CD8-positive, alpha-beta memory T cell (primary cell): ENCODE measurements at regions not wholly inside any gene's neighbourhood (a gene's known extent, or its start where the extent isn't known, plus 50 kb on each side); places are given as distances from the start of the nearest gene placed in this dataset.

Experiments
- CTCF ChIA-PET: fragments of 350-600 bp; sonication (Branson Sonifier 250); formaldehyde crosslinking; loops from one replicate; lab custom pipeline; 2021; ENCODE audit warnings: antibody characterized with exemption; lab: Charles Lee
- POLR2A ChIA-PET: fragments of 350-600 bp; sonication (Branson Sonifier 250); formaldehyde crosslinking; loops from one replicate; lab custom pipeline; 2021; ENCODE audit warnings: antibody characterized with exemption; lab: Charles Lee
- DNase-seq, 5 donors: peaks; one replicate each; pipeline versions ENCODE4 v3.0.0 to v3.0.0-alpha.2; 2020 to 2022; ENCODE audit warnings: mixed read lengths in 1 of 5
- H3K27ac ChIP-seq: one replicate; pipeline ENCODE4 v1.7.0; 2013; ENCODE audit warnings: low read depth, mild to moderate bottlenecking, low read length, moderate library complexity
- H3K27me3 ChIP-seq: 2 replicates; pipeline ENCODE4 v1.7.0; 2013; ENCODE audit warnings: low read length, mild to moderate bottlenecking; ENCODE audit not compliant: insufficient read depth, poor library complexity, severe bottlenecking
- H3K36me3 ChIP-seq: 2 replicates; pipeline ENCODE4 v1.7.0; 2013; ENCODE audit warnings: mild to moderate bottlenecking, low read length, moderate library complexity; ENCODE audit not compliant: insufficient read depth
- H3K4me1 ChIP-seq: 2 replicates; pipeline ENCODE4 v1.7.0; 2013; ENCODE audit warnings: mild to moderate bottlenecking, low read length, moderate library complexity; ENCODE audit not compliant: insufficient read depth
- H3K4me3 ChIP-seq: 2 replicates; pipeline ENCODE4 v1.7.0; 2013; ENCODE audit warnings: mild to moderate bottlenecking, low read length
- H3K9me3 ChIP-seq: 2 replicates; pipeline ENCODE4 v1.7.0; 2013; ENCODE audit warnings: mild to moderate bottlenecking, low read length
- H3K27ac Mint-ChIP-seq, 8 donors: one replicate each; pipeline ENCODE4 v1.8.0; 2020 to 2021; ENCODE audit warnings: mixed read lengths in 8 of 8, mild to moderate bottlenecking in 6 of 8, inconsistent platforms in 3 of 8, moderate library complexity in 3 of 8
- H3K27me3 Mint-ChIP-seq, 2 donors: one replicate each; pipeline ENCODE4 v1.8.0; 2020 to 2021; ENCODE audit warnings: mixed read lengths in 2 of 2, mild to moderate bottlenecking in 1 of 2, moderate library complexity in 1 of 2
- H3K36me3 Mint-ChIP-seq, 3 donors: one replicate each; pipeline ENCODE4 v1.8.0; 2020 to 2021; ENCODE audit warnings: mixed read lengths in 3 of 3, inconsistent platforms in 1 of 3, mild to moderate bottlenecking in 1 of 3
- H3K4me1 Mint-ChIP-seq, 3 donors: one replicate each; pipeline ENCODE4 v1.8.0; 2020 to 2021; ENCODE audit warnings: mixed read lengths in 3 of 3, inconsistent platforms in 1 of 3, mild to moderate bottlenecking in 1 of 3
- H3K4me3 Mint-ChIP-seq, 7 donors: one replicate each; pipeline ENCODE4 v1.8.0; 2020 to 2021; ENCODE audit warnings: mixed read lengths in 7 of 7, mild to moderate bottlenecking in 6 of 7, moderate library complexity in 4 of 7, inconsistent platforms in 2 of 7
- H3K9me3 Mint-ChIP-seq, 5 donors: one replicate each; pipeline ENCODE4 v1.8.0; 2020 to 2022; ENCODE audit warnings: mixed read lengths in 5 of 5, mild to moderate bottlenecking in 3 of 5, moderate library complexity in 2 of 5, inconsistent platforms in 1 of 5

DNA sequence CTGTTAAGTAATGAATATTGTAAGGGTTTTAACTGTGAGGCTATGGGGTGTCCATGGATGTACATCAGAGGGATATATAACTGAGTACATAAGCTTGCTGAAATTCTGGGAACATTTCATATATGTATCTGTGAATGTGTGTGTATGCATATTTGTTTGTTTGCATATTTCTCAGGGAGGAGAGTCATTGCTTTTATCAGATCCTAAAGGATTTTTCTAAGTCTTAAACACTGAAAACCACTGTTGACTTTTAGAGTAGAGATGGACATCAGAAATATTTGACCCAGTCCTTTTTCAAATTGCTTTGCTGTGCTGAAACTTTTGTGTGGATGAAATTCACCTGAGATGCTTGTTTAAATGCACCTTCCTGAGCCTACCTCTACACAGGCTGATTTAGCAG lies 410.6 kb downstream of the METTL15 start:
- H3K9me3 Mint-ChIP-seq = peaks cover 0 to 3% (median 0%) of the 10 kb centered on the region in 5 donors
- no peak overlapping the region for H3K4me3 Mint-ChIP-seq
- no peaks in the 10 kb centered on the region for H3K9me3 ChIP-seq
- H3K27ac Mint-ChIP-seq = no peak overlapping the region
- no peaks in the 10 kb centered on the region for H3K27me3 ChIP-seq
- H3K4me1 ChIP-seq = no peaks in the 10 kb centered on the region
- ChIA-PET CTCF (no interaction called here), POLR2A (no interaction called here)
- no peak overlapping the region for H3K4me3 ChIP-seq
- no peak for DNase-seq
- H3K27me3 Mint-ChIP-seq = no peaks in the 10 kb centered on the region
- no peak overlapping the region for H3K27ac ChIP-seq
- H3K4me1 Mint-ChIP-seq = no peaks in the 10 kb centered on the region
- no peaks in the 10 kb centered on the region for H3K36me3 ChIP-seq
- no peaks in the 10 kb centered on the region for H3K36me3 Mint-ChIP-seq

- peaks cover 3 to 10% (median 6%) of the 10 kb centered on the region in 5 donors for H3K9me3 Mint-ChIP-seq
- CTCF ChIA-PET = no interaction called here
Measured at GRCh38 chr11:28517621-28518020, 409.4 kb downstream of the METTL15 start.

DNA sequence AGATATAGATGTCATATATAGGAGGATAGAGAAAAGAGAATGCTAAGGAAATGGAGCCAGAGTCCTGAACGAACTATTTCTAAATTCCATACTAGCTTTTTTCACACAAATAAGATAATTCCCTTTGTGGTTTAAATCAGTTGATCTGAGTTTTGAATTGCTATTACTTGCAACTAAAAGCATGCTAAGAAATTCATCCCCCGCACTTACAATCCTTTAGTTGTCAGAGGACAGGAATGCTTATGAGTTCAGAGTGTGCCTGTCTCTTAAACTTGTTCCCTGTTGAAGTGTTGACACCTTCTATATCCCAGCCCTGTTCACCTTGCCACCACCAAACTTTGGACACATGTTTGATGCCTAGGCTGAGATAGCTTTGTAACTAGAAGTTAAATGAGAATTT lies 406.2 kb downstream of the METTL15 start:
- Histone ChIP-seq H3K9me3 (no peaks in the 10 kb centered on the region), H3K36me3 (no peaks in the 10 kb centered on the region), H3K27ac (no peak overlapping the region), H3K27me3 (no peaks in the 10 kb centered on the region), H3K4me3 (no peak overlapping the region), H3K4me1 (no peaks in the 10 kb centered on the region)
- no peaks in the 10 kb centered on the region for H3K27me3 Mint-ChIP-seq
- DNase-seq = no peak
- H3K4me3 Mint-ChIP-seq = no peak overlapping the region
- H3K27ac Mint-ChIP-seq = no peak overlapping the region
- H3K4me1 Mint-ChIP-seq = no peaks in the 10 kb centered on the region
- peaks cover 0 to 4% (median 0%) of the 10 kb centered on the region in 3 donors for H3K36me3 Mint-ChIP-seq
- ChIA-PET POLR2A (no interaction called here), CTCF (no interaction called here)
- peaks cover 0 to 10% (median 6%) of the 10 kb centered on the region in 5 donors for H3K9me3 Mint-ChIP-seq

More at GRCh38 chr11:28517621-28518020, 409.4 kb downstream of the METTL15 start:
- H3K27ac Mint-ChIP-seq = no peak overlapping the region
- H3K9me3 ChIP-seq = no peaks in the 10 kb centered on the region
- H3K4me1 Mint-ChIP-seq = no peaks in the 10 kb centered on the region
- no peaks in the 10 kb centered on the region for H3K27me3 Mint-ChIP-seq
- POLR2A ChIA-PET = no interaction called here
- no peak overlapping the region for H3K27ac ChIP-seq
- no peaks in the 10 kb centered on the region for H3K27me3 ChIP-seq
- no peak for DNase-seq
- H3K4me1 ChIP-seq = no peaks in the 10 kb centered on the region
- no peak overlapping the region for H3K4me3 ChIP-seq
- peaks cover 0 to 4% (median 0%) of the 10 kb centered on the region in 3 donors for H3K36me3 Mint-ChIP-seq
- no peaks in the 10 kb centered on the region for H3K36me3 ChIP-seq
- no peak overlapping the region for H3K4me3 Mint-ChIP-seq

DNA sequence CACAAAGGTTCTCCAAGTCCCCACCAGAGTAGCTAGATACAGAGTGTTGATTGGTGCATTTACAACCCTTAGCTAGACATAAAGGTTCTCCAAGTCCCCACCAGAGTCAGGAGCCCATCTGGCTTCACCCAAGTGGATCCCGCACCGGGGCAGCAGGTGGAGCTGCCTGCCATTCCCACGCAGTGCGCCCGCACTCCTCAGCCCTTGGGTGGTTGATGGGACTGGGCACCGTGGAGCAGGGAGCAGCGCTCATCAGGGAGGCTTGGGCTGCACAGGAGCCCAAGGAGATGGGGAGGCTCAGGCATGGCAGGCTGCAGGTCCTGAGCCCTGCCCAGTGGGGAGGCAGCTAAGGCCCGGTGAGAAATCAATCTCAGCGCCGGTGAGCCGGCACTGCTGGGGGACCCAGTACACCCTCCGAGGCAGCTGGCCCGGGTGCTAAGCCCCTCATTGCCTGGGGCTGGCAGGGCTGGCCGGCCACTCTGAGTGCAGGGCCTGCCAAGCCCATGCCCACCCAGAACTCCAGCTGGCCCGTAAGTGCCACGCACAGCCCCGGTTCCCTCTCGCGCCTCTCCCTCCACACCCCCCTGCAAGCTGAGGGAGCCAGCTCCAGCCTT lies 404.1 kb downstream of the METTL15 start:
- no peaks in the 10 kb centered on the region for H3K36me3 ChIP-seq
- H3K27ac Mint-ChIP-seq = peak overlapping the region in 1 of 8 donors; percentile 46

GRCh38 chr11:28505232-28505631 lies 397.0 kb downstream of the METTL15 start:
- Histone ChIP-seq H3K36me3 (no peaks in the 10 kb centered on the region), H3K9me3 (no peaks in the 10 kb centered on the region), H3K4me3 (no peak overlapping the region), H3K27me3 (no peaks in the 10 kb centered on the region), H3K27ac (no peak overlapping the region), H3K4me1 (no peaks in the 10 kb centered on the region)
- no peak overlapping the region for H3K27ac Mint-ChIP-seq
- ChIA-PET POLR2A (no interaction called here), CTCF (no interaction called here)
- DNase-seq = no peak
- no peaks in the 10 kb centered on the region for H3K36me3 Mint-ChIP-seq
- no peak overlapping the region for H3K4me3 Mint-ChIP-seq
- no peaks in the 10 kb centered on the region for H3K4me1 Mint-ChIP-seq
- peaks cover 0 to 1% of the 10 kb centered on the region in 2 donors for H3K27me3 Mint-ChIP-seq
- peaks cover 0 to 11% (median 4%) of the 10 kb centered on the region in 5 donors for H3K9me3 Mint-ChIP-seq

More for the DNA sequence above, 404.1 kb downstream of the METTL15 start:
- H3K4me1 Mint-ChIP-seq = no peaks in the 10 kb centered on the region
- H3K27ac ChIP-seq = no peak overlapping the region
- H3K36me3 Mint-ChIP-seq = peaks cover 0 to 4% (median 0%) of the 10 kb centered on the region in 3 donors
- H3K4me3 ChIP-seq = no peak overlapping the region
- H3K27me3 Mint-ChIP-seq = peaks cover 0 to 1% of the 10 kb centered on the region in 2 donors
- no peak for DNase-seq
- H3K9me3 ChIP-seq = no peaks in the 10 kb centered on the region
- H3K4me3 Mint-ChIP-seq = no peak overlapping the region
- no peaks in the 10 kb centered on the region for H3K27me3 ChIP-seq
- H3K9me3 Mint-ChIP-seq = peaks cover 0 to 16% (median 6%) of the 10 kb centered on the region in 5 donors
- no peaks in the 10 kb centered on the region for H3K4me1 ChIP-seq
- ChIA-PET POLR2A (no interaction called here), CTCF (no interaction called here)

DNA sequence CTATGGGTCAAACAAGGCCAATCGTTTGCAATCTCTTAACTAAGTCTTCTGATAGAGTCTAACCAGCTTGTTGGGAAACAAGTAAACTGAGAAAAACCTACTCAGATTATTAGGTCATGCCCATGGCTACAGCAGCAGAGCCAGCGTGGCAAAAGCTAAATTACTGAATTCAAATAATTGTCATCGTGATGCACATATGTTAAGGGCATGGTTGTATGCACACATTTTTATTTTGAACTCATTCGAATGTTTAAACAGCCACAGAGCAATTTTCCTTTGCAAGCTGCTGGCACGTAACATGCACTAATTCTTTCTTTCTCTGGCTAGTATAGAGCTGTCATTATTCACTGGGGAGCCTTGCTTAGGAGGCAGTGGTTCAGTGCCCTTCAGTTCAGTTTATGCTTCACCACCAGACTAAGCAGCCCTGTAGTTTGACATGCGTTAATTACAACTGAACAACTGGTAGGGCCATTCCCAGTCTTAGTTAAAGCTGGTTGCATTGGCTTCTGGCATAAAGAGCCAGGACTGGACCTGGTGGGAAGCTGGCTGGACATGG lies 396.4 kb downstream of the METTL15 start:
- CTCF ChIA-PET = no interaction called here
- Mint-ChIP-seq H3K4me1 (no peaks in the 10 kb centered on the region), H3K27me3 (peaks cover 0 to 1% of the 10 kb centered on the region in 2 donors), H3K9me3 (peaks cover 0 to 11% (median 4%) of the 10 kb centered on the region in 5 donors), H3K27ac (no peak overlapping the region), H3K36me3 (no peaks in the 10 kb centered on the region), H3K4me3 (no peak overlapping the region)
- no peak overlapping the region for H3K27ac ChIP-seq
- POLR2A ChIA-PET = no interaction called here
- H3K9me3 ChIP-seq = no peaks in the 10 kb centered on the region
- DNase-seq = no peak
- no peak overlapping the region for H3K4me3 ChIP-seq
- no peaks in the 10 kb centered on the region for H3K4me1 ChIP-seq
- H3K36me3 ChIP-seq = no peaks in the 10 kb centered on the region
- no peaks in the 10 kb centered on the region for H3K27me3 ChIP-seq

DNA sequence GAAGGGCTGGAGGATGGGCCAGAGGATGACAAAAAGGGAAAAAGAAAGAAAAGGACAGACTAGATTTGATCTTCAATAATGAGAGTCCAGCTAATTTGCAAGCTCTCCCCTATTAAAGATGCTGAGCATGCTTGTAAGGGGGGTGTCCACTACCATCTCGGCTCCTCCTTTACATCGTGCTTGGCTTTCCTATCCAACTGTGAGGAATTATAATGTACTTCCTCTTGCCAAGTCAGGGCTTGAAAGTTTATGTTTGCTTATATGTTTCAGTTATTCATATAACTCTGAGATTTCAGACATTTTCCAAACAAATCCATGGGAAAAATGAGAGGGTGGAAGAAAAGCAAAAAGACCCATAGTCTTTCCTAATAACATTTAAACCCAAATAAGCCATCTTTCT lies 387.1 kb downstream of the METTL15 start:
- CTCF ChIA-PET = no interaction called here
- no peaks in the 10 kb centered on the region for H3K27me3 ChIP-seq
- H3K4me3 ChIP-seq = no peak overlapping the region
- DNase-seq = no peak
- Mint-ChIP-seq H3K27me3 (no peaks in the 10 kb centered on the region), H3K9me3 (peaks cover 0 to 7% (median 2%) of the 10 kb centered on the region in 5 donors), H3K36me3 (no peaks in the 10 kb centered on the region), H3K4me1 (no peaks in the 10 kb centered on the region), H3K4me3 (no peak overlapping the region), H3K27ac (no peak overlapping the region)
- POLR2A ChIA-PET = no interaction called here
- no peaks in the 10 kb centered on the region for H3K36me3 ChIP-seq
- no peaks in the 10 kb centered on the region for H3K4me1 ChIP-seq
- H3K9me3 ChIP-seq = no peaks in the 10 kb centered on the region
- H3K27ac ChIP-seq = no peak overlapping the region

- H3K27me3 Mint-ChIP-seq = no peaks in the 10 kb centered on the region
- no peak overlapping the region for H3K4me3 ChIP-seq
- H3K27ac ChIP-seq = no peak overlapping the region
- no peak overlapping the region for H3K4me3 Mint-ChIP-seq
- H3K9me3 Mint-ChIP-seq = peaks cover 0 to 2% (median 0%) of the 10 kb centered on the region in 5 donors
- no peak for DNase-seq
- H3K27me3 ChIP-seq = no peaks in the 10 kb centered on the region
- no peak overlapping the region for H3K27ac Mint-ChIP-seq
- H3K4me1 Mint-ChIP-seq = no peaks in the 10 kb centered on the region
- CTCF ChIA-PET = no interaction called here
- H3K9me3 ChIP-seq = no peaks in the 10 kb centered on the region
- H3K36me3 Mint-ChIP-seq = no peaks in the 10 kb centered on the region
- POLR2A ChIA-PET = no interaction called here
- H3K36me3 ChIP-seq = no peaks in the 10 kb centered on the region
- H3K4me1 ChIP-seq = no peaks in the 10 kb centered on the region
Measured at GRCh38 chr11:28491431-28491830, 383.2 kb downstream of the METTL15 start.
